DMS53 treated with DMSO at 0.1 percent for 48 hours (cell line): ENCODE measurements at regions not wholly inside any gene's neighbourhood (a gene's known extent, or its start where the extent isn't known, plus 50 kb on each side); places are given as distances from the start of the nearest gene placed in this dataset.
"Not testable (repeated sequence)": the region's sequence is repeated elsewhere in the genome, so short reads cannot be mapped to it uniquely, and the experiment has no call there.

ENCODE experiments used
- DNase-seq: peaks from one replicate; lab custom pipeline; 2025; ENCODE audit not compliant: unreplicated experiment; lab: John Stamatoyannopoulos, UW

- no peak for DNase-seq
Measured at GRCh38 chr6:912871-913835, 220.2 kb upstream of the EXOC2 start.

- no peak for DNase-seq
Measured at GRCh38 chr6:907928-908327, 215.0 kb upstream of the EXOC2 start.

GRCh38 chr6:906920-907319 lies 214.0 kb upstream of the EXOC2 start:
- no peak for DNase-seq

- no peak for DNase-seq
Measured at GRCh38 chr6:905556-905955, 212.6 kb upstream of the EXOC2 start.

- DNase-seq: no peak
Measured at GRCh38 chr6:904994-905393, 212.1 kb upstream of the EXOC2 start.

GRCh38 chr6:903761-904160 lies 210.8 kb upstream of the EXOC2 start:
- DNase-seq: no peak

GRCh38 chr6:901696-902460 lies 208.9 kb upstream of the EXOC2 start:
- no peak for DNase-seq

GRCh38 chr6:900716-901605 lies 208.0 kb upstream of the EXOC2 start:
- DNase-seq: no peak

- DNase-seq: no peak
Measured at GRCh38 chr6:897528-898207, 204.7 kb upstream of the EXOC2 start.

- no peak for DNase-seq
Measured at GRCh38 chr6:894274-894673, 201.3 kb upstream of the EXOC2 start.

- no peak for DNase-seq
Measured at GRCh38 chr6:890995-891394, 198.1 kb upstream of the EXOC2 start.

GRCh38 chr6:890201-890600 lies 197.3 kb upstream of the EXOC2 start:
- no peak for DNase-seq

- no peak for DNase-seq
Measured at GRCh38 chr6:887583-888235, 194.8 kb upstream of the EXOC2 start.

- not testable (repeated sequence) for DNase-seq
Measured at GRCh38 chr6:886116-886515, 193.2 kb upstream of the EXOC2 start.

- no peak for DNase-seq
Measured at GRCh38 chr6:885051-885590, 192.2 kb upstream of the EXOC2 start.

GRCh38 chr6:884570-884969 lies 191.6 kb upstream of the EXOC2 start:
- DNase-seq: no peak

- DNase-seq: no peak
Measured at GRCh38 chr6:882084-882598, 189.2 kb upstream of the EXOC2 start.

- no peak for DNase-seq
Measured at GRCh38 chr6:878179-878578, 185.2 kb upstream of the EXOC2 start.

GRCh38 chr6:875012-875411 lies 182.1 kb upstream of the EXOC2 start:
- no peak for DNase-seq
